ENCODE measurements at regions not wholly inside any gene's neighbourhood (a gene's known extent, or its start where the extent isn't known, plus 50 kb on each side); places are given as distances from the start of the nearest gene placed in this dataset.

DNA sequence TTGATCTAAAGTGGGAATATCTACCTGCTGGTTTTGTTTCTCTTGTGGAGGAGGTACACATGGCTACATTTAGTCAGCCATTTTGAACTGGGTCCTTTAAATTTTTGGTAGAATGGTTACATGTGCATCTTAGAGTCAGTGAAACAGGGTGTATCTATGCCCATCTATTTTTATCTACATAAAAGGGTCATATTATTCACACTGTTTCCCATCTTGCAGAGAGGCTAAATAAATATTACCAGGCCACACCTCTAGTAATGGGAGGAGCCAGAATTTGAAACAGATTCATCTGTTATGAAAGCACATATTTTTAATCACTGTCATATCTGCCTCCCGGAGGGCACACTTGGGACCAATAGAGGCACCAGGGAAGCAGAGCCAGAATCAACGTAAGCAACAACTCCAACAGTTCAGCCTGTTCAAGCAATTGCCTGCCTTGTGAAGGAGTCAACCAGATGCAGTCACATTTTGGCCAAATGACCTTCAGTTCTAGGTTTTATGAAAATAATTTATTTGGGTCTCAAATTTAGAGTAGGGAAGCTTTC lies 376.8 kb downstream of the TSN start:
- H3K9me3 Mint-ChIP-seq (ENCODE audit: unreplicated experiment): peaks cover 34% of the 10 kb centered on the region
- H3K36me3 Mint-ChIP-seq (ENCODE audit: unreplicated experiment): no peaks in the 10 kb centered on the region
- TF ChIP-seq CTCF (IDR thresholded peaks at IDR 0.05): no peak
- H3K4me1 Mint-ChIP-seq (ENCODE audit: unreplicated experiment): no peaks in the 10 kb centered on the region
- H3K27ac Mint-ChIP-seq (ENCODE audit: unreplicated experiment): no peak overlapping the region
- no peaks in the 10 kb centered on the region for H3K27me3 Mint-ChIP-seq (ENCODE audit: unreplicated experiment)
- no peak for DNase-seq (ENCODE audit: extremely low spot score, unreplicated experiment)
- no peak overlapping the region for H3K4me3 Mint-ChIP-seq (ENCODE audit: unreplicated experiment)

DNA sequence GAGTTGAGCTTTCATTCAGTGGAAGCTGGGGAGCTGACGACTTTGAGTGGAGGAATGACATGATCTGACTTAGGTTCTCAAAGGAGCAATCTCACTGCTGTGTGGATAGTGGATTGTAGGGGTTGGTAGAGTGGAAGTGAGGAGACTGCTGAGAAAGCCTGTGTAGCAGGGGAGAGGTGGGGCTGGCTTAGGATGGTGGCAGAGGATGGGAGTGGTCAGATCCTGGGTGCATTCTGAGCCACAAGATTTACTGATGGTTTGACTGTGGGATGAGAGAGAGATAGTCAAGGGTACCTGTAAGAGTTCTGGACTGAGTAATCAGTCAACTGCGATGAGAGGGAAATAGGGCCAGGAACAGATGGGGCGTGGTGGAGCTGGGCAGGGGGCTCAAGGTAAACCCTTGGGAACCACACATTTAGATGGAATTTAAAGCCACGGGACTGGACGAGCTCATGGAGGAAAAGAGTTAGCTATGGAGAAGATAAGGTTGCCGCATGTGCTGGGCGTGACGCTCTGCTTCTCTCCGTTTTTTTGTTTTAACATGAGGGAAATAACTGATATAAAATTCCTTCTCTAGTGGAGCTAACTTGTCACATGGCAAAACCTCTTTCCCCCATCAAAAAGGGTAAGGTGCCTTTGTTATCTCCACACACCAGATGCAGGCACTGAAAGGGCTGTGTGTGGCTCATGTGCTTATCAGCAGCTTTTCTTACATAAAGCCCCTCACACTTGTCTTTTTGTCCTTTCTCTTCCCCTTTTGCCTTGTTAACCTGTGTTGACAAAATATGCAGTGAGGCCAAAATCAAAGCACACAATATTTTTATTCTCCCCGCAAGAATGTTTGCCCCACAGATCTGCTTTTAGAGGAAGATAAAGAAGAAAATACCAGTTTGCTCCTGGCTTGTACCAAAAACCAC lies 379.8 kb downstream of the TSN start:
- H3K36me3 Mint-ChIP-seq (ENCODE audit: unreplicated experiment): no peaks in the 10 kb centered on the region
- H3K4me1 Mint-ChIP-seq (ENCODE audit: unreplicated experiment): no peaks in the 10 kb centered on the region

DNA sequence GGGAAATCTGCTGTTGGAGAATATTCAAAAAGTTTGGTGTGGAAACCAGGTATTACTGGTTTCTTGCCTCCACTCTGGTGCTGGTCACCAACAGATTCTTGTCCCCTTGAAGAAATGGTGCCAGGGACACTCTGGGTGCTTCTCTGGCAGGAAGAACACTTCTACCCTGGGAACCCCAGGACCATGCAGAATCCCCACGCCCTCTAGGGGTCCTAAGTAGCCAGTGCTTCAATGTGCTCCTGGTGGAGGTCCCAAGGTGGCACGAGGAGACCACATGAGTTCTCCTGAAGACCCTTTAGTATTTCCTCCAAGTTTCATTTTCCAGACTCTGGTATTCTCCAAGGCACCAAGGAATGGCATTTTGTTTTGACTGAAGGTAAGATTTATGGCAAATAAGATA lies 380.6 kb downstream of the TSN start:
- H3K27me3 Mint-ChIP-seq (ENCODE audit: unreplicated experiment): no peaks in the 10 kb centered on the region
- no peaks in the 10 kb centered on the region for H3K36me3 Mint-ChIP-seq (ENCODE audit: unreplicated experiment)
- H3K4me3 Mint-ChIP-seq (ENCODE audit: unreplicated experiment): no peak overlapping the region
- peak; percentile 22 for TF ChIP-seq CTCF (IDR thresholded peaks at IDR 0.05)
- H3K9me3 Mint-ChIP-seq (ENCODE audit: unreplicated experiment): peaks cover 5% of the 10 kb centered on the region
- DNase-seq (ENCODE audit: extremely low spot score, unreplicated experiment): no peak
- H3K27ac Mint-ChIP-seq (ENCODE audit: unreplicated experiment): no peak overlapping the region
- H3K4me1 Mint-ChIP-seq (ENCODE audit: unreplicated experiment): no peaks in the 10 kb centered on the region

More for the DNA sequence above, 379.8 kb downstream of the TSN start:
- no peak for TF ChIP-seq CTCF (IDR thresholded peaks at IDR 0.05)
- H3K27me3 Mint-ChIP-seq (ENCODE audit: unreplicated experiment): no peaks in the 10 kb centered on the region
- H3K4me3 Mint-ChIP-seq (ENCODE audit: unreplicated experiment): no peak overlapping the region
- H3K27ac Mint-ChIP-seq (ENCODE audit: unreplicated experiment): no peak overlapping the region
- DNase-seq (ENCODE audit: extremely low spot score, unreplicated experiment): no peak
- H3K9me3 Mint-ChIP-seq (ENCODE audit: unreplicated experiment): peaks cover 12% of the 10 kb centered on the region

GRCh38 chr2:122138561-122138960 lies 383.1 kb downstream of the TSN start:
- DNase-seq (ENCODE audit: extremely low spot score, unreplicated experiment): no peak
- no peak overlapping the region for H3K27ac Mint-ChIP-seq (ENCODE audit: unreplicated experiment)
- no peak overlapping the region for H3K4me3 Mint-ChIP-seq (ENCODE audit: unreplicated experiment)
- no peaks in the 10 kb centered on the region for H3K36me3 Mint-ChIP-seq (ENCODE audit: unreplicated experiment)
- H3K27me3 Mint-ChIP-seq (ENCODE audit: unreplicated experiment): no peaks in the 10 kb centered on the region
- no peaks in the 10 kb centered on the region for H3K4me1 Mint-ChIP-seq (ENCODE audit: unreplicated experiment)
- no peaks in the 10 kb centered on the region for H3K9me3 Mint-ChIP-seq (ENCODE audit: unreplicated experiment)
- no peak for TF ChIP-seq CTCF (IDR thresholded peaks at IDR 0.05)

- no peak overlapping the region for H3K4me3 Mint-ChIP-seq (ENCODE audit: unreplicated experiment)
- no peaks in the 10 kb centered on the region for H3K9me3 Mint-ChIP-seq (ENCODE audit: unreplicated experiment)
- no peak for DNase-seq (ENCODE audit: extremely low spot score, unreplicated experiment)
- H3K4me1 Mint-ChIP-seq (ENCODE audit: unreplicated experiment): no peaks in the 10 kb centered on the region
- no peaks in the 10 kb centered on the region for H3K27me3 Mint-ChIP-seq (ENCODE audit: unreplicated experiment)
- H3K36me3 Mint-ChIP-seq (ENCODE audit: unreplicated experiment): no peaks in the 10 kb centered on the region
- H3K27ac Mint-ChIP-seq (ENCODE audit: unreplicated experiment): no peak overlapping the region
- TF ChIP-seq CTCF (IDR thresholded peaks at IDR 0.05): no peak
Observed at GRCh38 chr2:122139739-122140420, 384.4 kb downstream of the TSN start.

All from osteocyte (in vitro differentiated cells).